ENCODE measurements at regions not wholly inside any gene's neighbourhood (a gene's known extent, or its start where the extent isn't known, plus 50 kb on each side); places are given as distances from the start of the nearest gene placed in this dataset.

DNA sequence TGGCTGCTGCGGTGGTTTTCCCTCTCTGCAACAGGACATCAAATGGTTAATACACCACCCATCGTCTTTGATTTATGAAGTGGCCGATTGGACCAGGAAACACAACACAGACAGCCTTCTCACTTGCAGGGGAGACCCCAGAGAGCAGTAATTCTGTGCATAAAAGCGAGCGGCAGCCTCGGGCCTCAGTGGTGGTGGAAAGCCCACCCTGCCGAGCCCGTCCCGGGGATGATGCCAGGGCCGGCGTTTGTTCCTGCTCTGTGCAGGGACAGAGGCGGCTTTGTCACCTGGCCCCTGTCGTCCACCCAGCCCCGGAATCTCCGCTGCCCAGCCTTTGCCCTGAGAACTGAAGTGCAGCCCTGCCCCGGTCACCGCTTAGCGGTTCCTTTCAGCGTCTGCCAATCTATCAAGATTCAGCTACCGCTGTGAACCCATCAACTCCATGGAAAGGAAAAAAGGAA, 184.4 kb downstream of the TSHZ3 start:
- Histone ChIP-seq H3K4me1 (ENCODE audit: control insufficient read depth, extremely low read depth, insufficient read depth, low read length) (no peaks in the 10 kb centered on the region), H3K4me2 (ENCODE audit: extremely low read depth, insufficient read depth, low read length) (no peak overlapping the region), H3K27me3 (ENCODE audit: control insufficient read depth, insufficient read depth, low read length) (no peaks in the 10 kb centered on the region), H3K79me2 (ENCODE audit: control insufficient read depth, insufficient read depth, low read length) (no peaks in the 10 kb centered on the region), H2AFZ (ENCODE audit: low read length) (no peak overlapping the region), H3K36me3 (ENCODE audit: control insufficient read depth, insufficient read depth, low read length) (no peaks in the 10 kb centered on the region), H4K20me1 (ENCODE audit: control insufficient read depth, extremely low read depth, insufficient read depth, low read length) (no peaks in the 10 kb centered on the region), H3K9me3 (ENCODE audit: control insufficient read depth, insufficient read depth, low read depth, low read length) (no peaks in the 10 kb centered on the region), H3K4me3 (replicated peaks in 1 of 4; ENCODE audit: control extremely low read depth in 1 of 4, insufficient read depth in 1 of 4, low read depth in 3 of 4, low read length in 4 of 4) (no peak overlapping the region), H3K27ac (ENCODE audit: insufficient read depth, low read length) (no peak overlapping the region), H3K9ac (ENCODE audit: insufficient read depth, low read length) (no peak overlapping the region)
- TF ChIP-seq EZH2 (IDR thresholded peaks at IDR 0.05; ENCODE audit: low read length, missing control alignments), result no peak
- TF ChIP-seq, protein P1, sequence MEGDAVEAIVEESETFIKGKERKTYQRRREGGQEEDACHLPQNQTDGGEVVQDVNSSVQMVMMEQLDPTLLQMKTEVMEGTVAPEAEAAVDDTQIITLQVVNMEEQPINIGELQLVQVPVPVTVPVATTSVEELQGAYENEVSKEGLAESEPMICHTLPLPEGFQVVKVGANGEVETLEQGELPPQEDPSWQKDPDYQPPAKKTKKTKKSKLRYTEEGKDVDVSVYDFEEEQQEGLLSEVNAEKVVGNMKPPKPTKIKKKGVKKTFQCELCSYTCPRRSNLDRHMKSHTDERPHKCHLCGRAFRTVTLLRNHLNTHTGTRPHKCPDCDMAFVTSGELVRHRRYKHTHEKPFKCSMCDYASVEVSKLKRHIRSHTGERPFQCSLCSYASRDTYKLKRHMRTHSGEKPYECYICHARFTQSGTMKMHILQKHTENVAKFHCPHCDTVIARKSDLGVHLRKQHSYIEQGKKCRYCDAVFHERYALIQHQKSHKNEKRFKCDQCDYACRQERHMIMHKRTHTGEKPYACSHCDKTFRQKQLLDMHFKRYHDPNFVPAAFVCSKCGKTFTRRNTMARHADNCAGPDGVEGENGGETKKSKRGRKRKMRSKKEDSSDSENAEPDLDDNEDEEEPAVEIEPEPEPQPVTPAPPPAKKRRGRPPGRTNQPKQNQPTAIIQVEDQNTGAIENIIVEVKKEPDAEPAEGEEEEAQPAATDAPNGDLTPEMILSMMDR (conservative IDR thresholded peaks at IDR 0.05 in 1 of 2, IDR thresholded peaks at IDR 0.05 in 1 of 2; ENCODE audit: low read depth in 1 of 2, low read length in 2 of 2), result no peak
- DNase-seq (ENCODE audit: low read depth in 2 of 2), result peak in 1 of 2 donors; percentile 10

DNA sequence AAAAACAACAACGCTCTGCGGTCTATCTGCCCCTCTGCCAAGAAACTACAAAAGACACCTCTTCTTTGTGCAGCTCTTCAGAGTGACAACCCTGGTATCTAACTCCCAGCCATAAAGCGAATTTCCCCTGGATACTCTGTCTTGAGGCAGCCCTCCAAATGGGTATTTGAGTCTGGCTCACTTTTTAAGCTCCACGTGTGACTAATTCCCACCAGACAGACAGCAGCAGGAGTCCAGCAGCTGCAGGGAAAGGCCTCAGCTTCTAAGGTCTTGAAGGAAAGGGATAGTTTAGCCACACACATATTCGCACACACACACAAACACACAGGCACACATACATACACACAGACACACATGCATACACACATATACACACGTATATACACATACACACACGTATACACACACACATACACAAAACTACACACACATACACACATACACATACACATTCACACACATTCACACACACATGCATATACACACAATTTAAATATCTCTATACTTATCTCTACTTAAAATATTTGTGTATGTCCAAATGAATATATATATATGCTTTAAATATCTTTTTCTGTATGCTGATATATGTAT, 188.8 kb downstream of the TSHZ3 start:
- no peak overlapping the region for H3K27ac ChIP-seq (ENCODE audit: insufficient read depth, low read length)
- no peaks in the 10 kb centered on the region for H3K79me2 ChIP-seq (ENCODE audit: control insufficient read depth, insufficient read depth, low read length)
- no peak overlapping the region for H3K9ac ChIP-seq (ENCODE audit: insufficient read depth, low read length)
- no peaks in the 10 kb centered on the region for H4K20me1 ChIP-seq (ENCODE audit: control insufficient read depth, extremely low read depth, insufficient read depth, low read length)
- no peak for TF ChIP-seq EZH2 (IDR thresholded peaks at IDR 0.05; ENCODE audit: low read length, missing control alignments)
- TF ChIP-seq, protein P1 (conservative IDR thresholded peaks at IDR 0.05 in 1 of 2, IDR thresholded peaks at IDR 0.05 in 1 of 2; ENCODE audit: low read depth in 1 of 2, low read length in 2 of 2), result no peak
- H3K9me3 ChIP-seq (ENCODE audit: control insufficient read depth, insufficient read depth, low read depth, low read length), result no peaks in the 10 kb centered on the region
- H3K4me1 ChIP-seq (ENCODE audit: control insufficient read depth, extremely low read depth, insufficient read depth, low read length), result no peaks in the 10 kb centered on the region
- no peak overlapping the region for H3K4me3 ChIP-seq (replicated peaks in 1 of 4; ENCODE audit: control extremely low read depth in 1 of 4, insufficient read depth in 1 of 4, low read depth in 3 of 4, low read length in 4 of 4)
- no peaks in the 10 kb centered on the region for H3K27me3 ChIP-seq (ENCODE audit: control insufficient read depth, insufficient read depth, low read length)
- no peak overlapping the region for H3K4me2 ChIP-seq (ENCODE audit: extremely low read depth, insufficient read depth, low read length)
- H3K36me3 ChIP-seq (ENCODE audit: control insufficient read depth, insufficient read depth, low read length), result no peaks in the 10 kb centered on the region
- H2AFZ ChIP-seq (ENCODE audit: low read length), result no peak overlapping the region
- DNase-seq (ENCODE audit: low read depth in 2 of 2), result peak; percentile 10 to 65

DNA sequence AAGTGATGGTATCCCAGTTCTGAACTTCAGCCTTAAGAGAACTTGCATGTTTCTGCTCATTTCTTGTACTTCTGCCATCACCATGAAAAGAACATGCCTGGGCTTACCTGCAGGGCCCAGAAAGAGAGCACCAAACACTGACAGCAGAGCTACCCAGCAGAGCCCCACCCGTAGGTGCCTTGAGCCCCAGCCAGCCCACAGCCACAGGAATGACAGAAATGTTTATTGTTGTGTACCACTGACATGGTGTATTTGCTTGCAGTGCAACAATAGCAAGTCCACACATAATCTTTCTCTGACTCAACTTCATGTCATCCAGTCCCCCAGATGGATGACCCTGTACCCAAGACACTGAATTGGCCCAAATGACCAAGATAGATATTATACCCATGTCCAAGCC, 195.2 kb downstream of the TSHZ3 start:
- no peak overlapping the region for H2AFZ ChIP-seq (ENCODE audit: low read length)
- no peak overlapping the region for H3K27ac ChIP-seq (ENCODE audit: insufficient read depth, low read length)
- H3K9me3 ChIP-seq (ENCODE audit: control insufficient read depth, insufficient read depth, low read depth, low read length), result no peaks in the 10 kb centered on the region
- H3K36me3 ChIP-seq (ENCODE audit: control insufficient read depth, insufficient read depth, low read length), result no peaks in the 10 kb centered on the region
- H3K4me2 ChIP-seq (ENCODE audit: extremely low read depth, insufficient read depth, low read length), result no peak overlapping the region
- DNase-seq (ENCODE audit: low read depth in 2 of 2), result peak in 1 of 2 donors; percentile 72
- H3K4me3 ChIP-seq (replicated peaks in 1 of 4; ENCODE audit: control extremely low read depth in 1 of 4, insufficient read depth in 1 of 4, low read depth in 3 of 4, low read length in 4 of 4), result no peak overlapping the region
- TF ChIP-seq EZH2 (IDR thresholded peaks at IDR 0.05; ENCODE audit: low read length, missing control alignments), result no peak
- TF ChIP-seq, protein P1 (conservative IDR thresholded peaks at IDR 0.05 in 1 of 2, IDR thresholded peaks at IDR 0.05 in 1 of 2; ENCODE audit: low read depth in 1 of 2, low read length in 2 of 2), result no peak
- no peak overlapping the region for H3K9ac ChIP-seq (ENCODE audit: insufficient read depth, low read length)
- no peaks in the 10 kb centered on the region for H3K79me2 ChIP-seq (ENCODE audit: control insufficient read depth, insufficient read depth, low read length)
- H4K20me1 ChIP-seq (ENCODE audit: control insufficient read depth, extremely low read depth, insufficient read depth, low read length), result no peaks in the 10 kb centered on the region
- H3K4me1 ChIP-seq (ENCODE audit: control insufficient read depth, extremely low read depth, insufficient read depth, low read length), result no peaks in the 10 kb centered on the region
- H3K27me3 ChIP-seq (ENCODE audit: control insufficient read depth, insufficient read depth, low read length), result no peaks in the 10 kb centered on the region

Data from fibroblast of lung (primary cell).